HCT116 (cell line): ENCODE measurements at regions not wholly inside any gene's neighbourhood (a gene's known extent, or its start where the extent isn't known, plus 50 kb on each side); places are given as distances from the start of the nearest gene placed in this dataset.

Experiments
- ATAC-seq: fragments of 200-7000 bp; cut with Tn5 transposase; 2 replicates; pipeline ENCODE4 v1.9.1; 2020; ENCODE audit warnings: mild to moderate bottlenecking, moderate library complexity
- BruUV-seq: library from RNA; stranded (reverse); fragments of 400-500 nt; replicated peaks from 2 replicates; lab custom pipeline; 2021; lab: Mats Ljungman, UMichigan
- CTCF ChIA-PET: fragments of 300-600 bp; sonication (Branson Sonifier 250); formaldehyde crosslinking; loops from one replicate; lab custom pipeline; 2021; ENCODE audit warnings: antibody characterized with exemption; lab: Charles Lee
- POLR2A ChIA-PET: fragments of 300-600, 350-600 bp; sonication (Branson Sonifier 250); formaldehyde crosslinking; loops from one replicate; lab custom pipeline; 2021; ENCODE audit warnings: antibody characterized with exemption; lab: Charles Lee
- RAD21 ChIA-PET, 2 experiments: fragments of 300-600 bp; sonication (Branson Sonifier 250); formaldehyde crosslinking; loops; one replicate each; lab custom pipeline; 2023; ENCODE audit warnings: low total read pairs in 2 of 2; ENCODE audit not compliant: uncharacterized antibody in 2 of 2, unreplicated experiment in 2 of 2, low non-redundant PET in 1 of 2; lab: Charles Lee
- DNase-seq: peaks from one replicate; pipeline ENCODE4 v3.0.0-alpha.2; 2010; ENCODE audit warnings: low read depth, low spot score
- H2AFZ ChIP-seq: fragments of 200-600 bp; shearing (Covaris generic), sonication (generic); 2 replicates; pipeline ENCODE4 v1.6.1; 2017; ENCODE audit warnings: low read depth, mixed run types, mixed read lengths, antibody characterized with exemption, low read length; ENCODE audit not compliant: poor library complexity, severe bottlenecking
- H3K27ac ChIP-seq: 2 replicates; pipeline ENCODE4 v1.5.1; 2012; ENCODE audit warnings: low read depth, low read length
- H3K27me3 ChIP-seq: fragments of 200-600 bp; sonication (generic); 2 replicates; pipeline ENCODE4 v1.6.1; 2016; ENCODE audit warnings: mixed run types, low read length, mixed read lengths; ENCODE audit not compliant: insufficient read depth
- H3K36me3 ChIP-seq, 2 experiments: fragments of 200-500 bp in 1 of 2; fragments of 200-600 bp in 1 of 2; sonication (Bioruptor generic) in 1 of 2; sonication (generic) in 1 of 2; 2 replicates each; pipeline versions ENCODE4 v1.5.1 to v1.6.1; 2014 to 2016; ENCODE audit warnings: low read length in 2 of 2, inconsistent platforms in 1 of 2, mixed read lengths in 1 of 2, mixed run types in 1 of 2; ENCODE audit not compliant: insufficient read depth in 2 of 2, control insufficient read depth in 1 of 2
- H3K4me1 ChIP-seq, 2 experiments: fragments of 200-600 bp in 1 of 2; sonication (generic) in 1 of 2; 2 replicates each; pipeline versions ENCODE4 v1.5.1 to v1.6.1; 2012 to 2017; ENCODE audit warnings: low read length in 2 of 2, inconsistent platforms in 1 of 2, mild to moderate bottlenecking in 1 of 2, mixed read lengths in 1 of 2, mixed run types in 1 of 2, moderate library complexity in 1 of 2; ENCODE audit not compliant: insufficient read depth in 2 of 2, control insufficient read depth in 1 of 2
- H3K4me2 ChIP-seq: fragments of 200-600 bp; sonication (generic); 2 replicates; pipeline ENCODE4 v1.6.1; 2017; ENCODE audit warnings: mixed run types, low read length, mixed read lengths
- H3K4me3 ChIP-seq, 2 experiments: fragments of 200-600 bp in 1 of 2; sonication (generic) in 1 of 2; replicated peaks in 1 of 2; 2 replicates each; pipeline ENCODE4 v1.5.1; 2011 to 2016; ENCODE audit warnings: low read length in 2 of 2, control low read depth in 1 of 2, low read depth in 1 of 2, mild to moderate bottlenecking in 1 of 2, mixed read lengths in 1 of 2, mixed run types in 1 of 2
- H3K79me2 ChIP-seq: fragments of 200-600 bp; sonication (generic); 2 replicates; pipeline ENCODE4 v1.6.1; 2017; ENCODE audit warnings: mild to moderate bottlenecking, mixed run types, low read length, moderate library complexity, mixed read lengths; ENCODE audit not compliant: insufficient read depth
- H3K9ac ChIP-seq: fragments of 200-600 bp; sonication (generic); 2 replicates; pipeline ENCODE4 v1.6.1; 2016; ENCODE audit warnings: low read length, mixed read lengths
- H3K9me2 ChIP-seq: fragments of 200-600 bp; sonication (generic), shearing (Covaris generic); 2 replicates; pipeline ENCODE4 v1.6.1; 2017; ENCODE audit warnings: mixed run types, mild to moderate bottlenecking, moderate library complexity; ENCODE audit not compliant: insufficient read depth
- H3K9me3 ChIP-seq, 2 experiments: fragments of 200-500 bp in 1 of 2; fragments of 200-600 bp in 1 of 2; sonication (Bioruptor generic) in 1 of 2; sonication (generic) in 1 of 2; 2 replicates each; pipeline ENCODE4 v1.6.1; 2014 to 2017; ENCODE audit warnings: low read length in 2 of 2, mixed read lengths in 2 of 2, inconsistent platforms in 1 of 2, low read depth in 1 of 2, mild to moderate bottlenecking in 1 of 2, mixed run types in 1 of 2, moderate library complexity in 1 of 2; ENCODE audit not compliant: control insufficient read depth in 1 of 2, insufficient read depth in 1 of 2
- H4K20me1 ChIP-seq: fragments of 200-600 bp; sonication (generic), shearing (Covaris generic); 2 replicates; pipeline ENCODE4 v1.6.1; 2017; ENCODE audit warnings: mixed run types, mild to moderate bottlenecking, moderate library complexity; ENCODE audit not compliant: insufficient read depth
- ATF3 ChIP-seq: IDR thresholded peaks from 2 replicates; pipeline ENCODE4 v1.6.1; 2012
- EGR1 ChIP-seq: IDR thresholded peaks from 2 replicates; pipeline ENCODE4 v1.6.1; 2012; ENCODE audit warnings: low read depth
- EZH2 ChIP-seq: fragments of 200-600 bp; sonication (generic); IDR thresholded peaks from 2 replicates; pipeline ENCODE4 v1.6.1; 2017; ENCODE audit warnings: antibody characterized with exemption, mixed run types
- MAX ChIP-seq: IDR thresholded peaks from 2 replicates; pipeline ENCODE4 v1.6.1; 2012
- SRF ChIP-seq: IDR thresholded peaks from 2 replicates; pipeline ENCODE4 v1.6.1; 2012; ENCODE audit warnings: low read depth
- YY1 ChIP-seq: IDR thresholded peaks from 2 replicates; pipeline ENCODE4 v1.6.1; 2011; ENCODE audit warnings: low read length, low read depth, moderate library complexity, mild to moderate bottlenecking; ENCODE audit not compliant: insufficient replicate concordance; ENCODE audit errors: extremely low read depth
- ZBTB33 ChIP-seq: IDR thresholded peaks from 2 replicates; pipeline ENCODE4 v1.6.1; 2011; ENCODE audit warnings: mild to moderate bottlenecking, low read length, moderate library complexity; ENCODE audit not compliant: insufficient replicate concordance; ENCODE audit errors: extremely low read depth
- ZFX ChIP-seq: fragments of 450-650 bp; IDR thresholded peaks from 2 replicates; pipeline ENCODE4 v1.6.1; 2017
- ZNF274 ChIP-seq: fragments of 200-500 bp; sonication (Bioruptor generic); IDR thresholded peaks from 2 replicates; pipeline ENCODE4 v1.6.1; 2014; ENCODE audit warnings: mild to moderate bottlenecking, low read depth, low read length, inconsistent platforms
- intact Hi-C: fragments of 100-400 bp; cut with micrococcal nuclease; formaldehyde crosslinking; loops from 2 replicates; pipeline ENCODE4 v1.10.0; 2022

GRCh38 chr13:86584301-86584700, 785.1 kb upstream of the SLITRK6 start:
- intact Hi-C loops: no loop called here

More at GRCh38 chr13:86584301-86584700, 785.1 kb upstream of the SLITRK6 start:
- Histone ChIP-seq H3K4me1 (0 out of 4 replicates have a peak, but pooled peaks cover 0 to 5% of the 10 kb centered on the region in 2 experiments), H3K27me3 (no peaks in the 10 kb centered on the region), H3K9me3 (peaks cover 0 to 13% of the 10 kb centered on the region in 2 experiments; a peak in 2 of 4 replicates), H3K9ac (no peak overlapping the region), H3K4me2 (no peak overlapping the region), H3K27ac (no peak overlapping the region), H4K20me1 (no peaks in the 10 kb centered on the region), H3K4me3 (no peak overlapping the region), H3K36me3 (no peaks in the 10 kb centered on the region), H3K9me2 (no peaks in the 10 kb centered on the region), H2AFZ (no peak overlapping the region), H3K79me2 (no peaks in the 10 kb centered on the region)
- TF ChIP-seq ZBTB33 (no peak), ZFX (no peak), ATF3 (no peak), SRF (no peak), ZNF274 (no peak), MAX (no peak), EZH2 (no peak), EGR1 (no peak), YY1 (no peak)
- ATAC-seq (no peak), DNase-seq (no peak)
- RAD21 ChIA-PET: no interaction called here
- CTCF ChIA-PET: no interaction called here
- no TSS peak for BruUV-seq
- POLR2A ChIA-PET: no interaction called here
